Astrocyte (in vitro differentiated cells and primary cell): ENCODE measurements at regions not wholly inside any gene's neighbourhood (a gene's known extent, or its start where the extent isn't known, plus 50 kb on each side); places are given as distances from the start of the nearest gene placed in this dataset.
"Not testable (repeated sequence)": the region's sequence is repeated elsewhere in the genome, so short reads cannot be mapped to it uniquely, and the experiment has no call there.

Experiments
- EZH2 ChIP-seq: IDR thresholded peaks from 2 replicates; pipeline ENCODE4 v1.6.1; 2012; ENCODE audit warnings: mild to moderate bottlenecking, low read length, inconsistent platforms; ENCODE audit not compliant: insufficient read depth
- TF ChIP-seq, protein P1 (sequence below): IDR thresholded peaks from 2 replicates; pipeline ENCODE4 v1.5.1; 2011; ENCODE audit warnings: low read depth, mild to moderate bottlenecking, inconsistent platforms, low read length, moderate library complexity; ENCODE audit not compliant: insufficient read depth

DNA sequence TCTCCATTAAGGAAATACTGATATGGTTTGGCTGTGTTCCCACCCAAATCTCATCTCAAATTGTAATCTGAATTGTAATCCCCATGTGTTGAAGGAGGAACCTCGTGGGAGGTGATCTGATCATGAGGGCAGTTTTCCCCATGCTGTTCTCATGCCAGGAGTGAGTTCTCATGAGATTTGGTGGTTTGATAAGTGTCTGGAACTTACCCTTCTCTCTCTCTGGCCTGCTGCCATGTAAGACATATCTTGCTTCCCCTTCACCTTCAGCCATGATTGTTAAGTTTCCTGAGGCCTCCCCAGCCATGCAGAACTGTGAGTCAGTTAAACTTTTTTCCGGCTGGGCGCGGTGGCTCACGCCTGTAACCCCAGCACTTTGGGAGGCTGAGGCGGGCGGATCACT, 340.3 kb upstream of the MAGEB18 start:
- TF ChIP-seq, protein P1, sequence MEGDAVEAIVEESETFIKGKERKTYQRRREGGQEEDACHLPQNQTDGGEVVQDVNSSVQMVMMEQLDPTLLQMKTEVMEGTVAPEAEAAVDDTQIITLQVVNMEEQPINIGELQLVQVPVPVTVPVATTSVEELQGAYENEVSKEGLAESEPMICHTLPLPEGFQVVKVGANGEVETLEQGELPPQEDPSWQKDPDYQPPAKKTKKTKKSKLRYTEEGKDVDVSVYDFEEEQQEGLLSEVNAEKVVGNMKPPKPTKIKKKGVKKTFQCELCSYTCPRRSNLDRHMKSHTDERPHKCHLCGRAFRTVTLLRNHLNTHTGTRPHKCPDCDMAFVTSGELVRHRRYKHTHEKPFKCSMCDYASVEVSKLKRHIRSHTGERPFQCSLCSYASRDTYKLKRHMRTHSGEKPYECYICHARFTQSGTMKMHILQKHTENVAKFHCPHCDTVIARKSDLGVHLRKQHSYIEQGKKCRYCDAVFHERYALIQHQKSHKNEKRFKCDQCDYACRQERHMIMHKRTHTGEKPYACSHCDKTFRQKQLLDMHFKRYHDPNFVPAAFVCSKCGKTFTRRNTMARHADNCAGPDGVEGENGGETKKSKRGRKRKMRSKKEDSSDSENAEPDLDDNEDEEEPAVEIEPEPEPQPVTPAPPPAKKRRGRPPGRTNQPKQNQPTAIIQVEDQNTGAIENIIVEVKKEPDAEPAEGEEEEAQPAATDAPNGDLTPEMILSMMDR, result not testable (repeated sequence)
- not testable (repeated sequence) for TF ChIP-seq EZH2
